NCI-H82 treated with DMSO at 0.1 percent for 48 hours (cell line): ENCODE measurements at regions not wholly inside any gene's neighbourhood (a gene's known extent, or its start where the extent isn't known, plus 50 kb on each side); places are given as distances from the start of the nearest gene placed in this dataset.
"Not testable (repeated sequence)": the region's sequence is repeated elsewhere in the genome, so short reads cannot be mapped to it uniquely, and the experiment has no call there.

ENCODE experiments used
- DNase-seq: peaks from one replicate; lab custom pipeline; 2025; ENCODE audit not compliant: unreplicated experiment; lab: John Stamatoyannopoulos, UW

DNA sequence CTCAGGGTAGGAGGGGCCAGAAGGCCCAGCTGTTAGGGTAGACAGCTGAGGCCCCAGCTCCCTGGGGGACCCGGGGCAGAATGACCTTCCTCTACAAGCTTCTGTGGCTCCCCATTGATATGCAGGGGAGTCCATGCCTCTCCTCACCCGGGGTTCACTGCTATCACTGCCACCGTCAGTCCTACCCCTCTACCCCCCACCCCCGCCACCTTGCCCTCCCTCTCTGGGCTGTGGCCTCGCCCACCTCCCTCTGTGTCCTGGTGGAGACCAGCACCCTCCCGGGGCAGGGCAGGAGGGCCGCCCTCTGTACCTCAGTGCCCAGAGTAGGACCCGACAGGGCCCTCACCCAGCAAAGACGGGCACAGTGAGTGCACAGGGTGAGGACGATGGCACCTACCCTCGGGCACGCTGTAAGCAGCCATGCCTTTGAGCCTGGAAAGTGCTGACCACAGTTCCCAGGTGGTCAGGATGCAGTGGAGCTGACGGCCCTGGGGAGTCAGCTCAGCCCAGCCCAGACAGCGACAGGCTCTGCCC is 88.4 kb upstream of the SFSWAP start:
- no peak for DNase-seq

DNA sequence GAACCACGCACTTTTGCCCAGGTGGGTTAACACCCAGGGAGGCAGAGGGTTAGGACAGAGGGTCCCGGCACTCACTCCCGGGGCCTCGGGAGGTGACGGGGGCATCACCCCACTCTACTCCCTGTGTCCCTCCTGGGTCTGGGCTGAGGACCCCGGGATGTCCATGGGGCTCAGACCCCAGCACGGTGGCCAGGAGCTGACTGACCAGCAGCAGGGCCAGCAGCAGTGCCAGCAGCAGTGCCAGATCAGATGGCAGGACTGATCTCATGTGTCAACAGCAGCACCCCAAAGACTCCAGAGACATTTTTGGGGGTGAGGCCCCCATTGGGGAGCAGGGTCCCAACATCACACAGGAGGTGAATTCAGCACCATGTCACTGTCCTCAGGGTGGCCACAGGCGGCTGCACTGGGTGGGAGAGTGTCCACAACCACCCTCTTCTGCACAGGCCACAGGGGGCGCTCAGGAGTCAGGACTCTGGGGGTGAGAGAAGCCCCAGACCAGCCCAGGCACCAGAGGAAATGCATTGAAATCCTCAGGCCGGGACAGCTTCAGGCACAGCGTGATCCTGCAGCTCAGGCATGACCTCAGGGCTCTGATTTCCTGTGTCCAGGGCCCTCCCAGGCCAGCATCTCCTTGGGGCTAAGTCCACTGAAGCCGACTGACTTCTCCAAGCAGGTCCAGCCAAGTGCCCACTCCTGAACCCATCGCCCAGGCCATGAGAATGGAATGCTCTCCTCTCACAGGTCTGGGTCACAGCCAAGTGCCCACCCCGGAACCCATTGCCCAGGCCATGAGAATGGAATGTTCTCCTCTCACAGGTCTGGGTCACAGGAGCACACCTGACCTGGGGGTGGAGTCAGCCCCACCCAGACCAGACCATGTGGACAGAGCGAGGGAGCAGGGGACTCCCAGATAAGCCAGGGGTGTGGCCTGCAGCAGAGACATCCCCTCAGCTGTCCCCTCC is 87.2 kb upstream of the SFSWAP start:
- not testable (repeated sequence) for DNase-seq

DNA sequence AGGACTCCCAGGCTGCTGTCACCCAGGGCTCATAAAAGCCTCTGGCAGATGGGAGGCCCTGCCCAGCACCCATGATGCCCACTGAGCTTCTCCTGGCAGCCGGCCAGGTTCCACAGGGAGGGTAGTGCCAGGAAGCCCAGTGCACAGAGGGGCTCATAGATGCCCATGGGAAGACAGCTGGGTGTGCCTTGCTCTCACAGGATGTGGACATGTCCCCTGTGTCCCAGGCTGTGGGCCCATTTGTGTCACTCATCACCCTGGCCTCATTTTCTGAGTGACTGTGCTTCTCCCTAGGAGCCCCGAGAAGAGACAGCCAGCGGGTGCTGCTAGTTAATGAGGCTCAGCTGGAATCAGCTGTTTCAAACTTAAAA is 86.5 kb upstream of the SFSWAP start:
- not testable (repeated sequence) for DNase-seq

DNA sequence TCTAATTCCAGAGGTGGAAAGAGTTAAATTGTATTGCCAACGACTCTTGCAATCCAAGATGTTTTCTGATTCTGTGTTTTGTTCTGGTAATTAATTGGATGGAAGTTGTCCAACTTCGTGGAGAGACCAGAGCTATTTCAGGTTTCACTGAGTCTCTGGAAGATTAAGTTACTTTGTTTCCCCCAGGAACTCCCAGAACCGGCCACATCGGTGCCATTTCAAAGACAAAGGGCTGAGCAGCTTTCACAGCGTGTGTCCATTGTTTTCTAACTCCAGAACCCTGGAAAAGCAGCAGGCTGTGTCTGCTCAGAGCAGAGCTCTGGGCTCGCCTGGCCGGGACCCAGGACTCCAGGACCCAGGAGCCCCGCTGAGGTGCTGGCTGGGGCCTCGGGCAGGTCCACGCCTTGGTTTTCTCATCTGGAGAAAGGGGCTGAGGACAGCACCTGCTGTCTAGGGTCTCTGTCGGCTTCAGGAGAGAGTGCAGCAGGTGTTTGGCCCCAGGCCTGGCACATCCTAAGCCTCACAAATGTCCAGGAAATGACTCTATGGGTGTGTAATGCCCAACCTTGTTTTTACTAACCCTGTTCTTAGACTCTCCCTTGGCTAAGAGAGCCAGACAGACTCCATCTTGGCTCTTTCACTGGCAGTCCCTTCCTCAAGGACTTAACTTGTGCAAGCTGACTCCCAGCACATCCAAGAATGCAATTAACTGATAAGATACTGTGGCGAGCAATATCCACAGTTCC is 86.0 kb upstream of the SFSWAP start:
- not testable (repeated sequence) for DNase-seq

DNA sequence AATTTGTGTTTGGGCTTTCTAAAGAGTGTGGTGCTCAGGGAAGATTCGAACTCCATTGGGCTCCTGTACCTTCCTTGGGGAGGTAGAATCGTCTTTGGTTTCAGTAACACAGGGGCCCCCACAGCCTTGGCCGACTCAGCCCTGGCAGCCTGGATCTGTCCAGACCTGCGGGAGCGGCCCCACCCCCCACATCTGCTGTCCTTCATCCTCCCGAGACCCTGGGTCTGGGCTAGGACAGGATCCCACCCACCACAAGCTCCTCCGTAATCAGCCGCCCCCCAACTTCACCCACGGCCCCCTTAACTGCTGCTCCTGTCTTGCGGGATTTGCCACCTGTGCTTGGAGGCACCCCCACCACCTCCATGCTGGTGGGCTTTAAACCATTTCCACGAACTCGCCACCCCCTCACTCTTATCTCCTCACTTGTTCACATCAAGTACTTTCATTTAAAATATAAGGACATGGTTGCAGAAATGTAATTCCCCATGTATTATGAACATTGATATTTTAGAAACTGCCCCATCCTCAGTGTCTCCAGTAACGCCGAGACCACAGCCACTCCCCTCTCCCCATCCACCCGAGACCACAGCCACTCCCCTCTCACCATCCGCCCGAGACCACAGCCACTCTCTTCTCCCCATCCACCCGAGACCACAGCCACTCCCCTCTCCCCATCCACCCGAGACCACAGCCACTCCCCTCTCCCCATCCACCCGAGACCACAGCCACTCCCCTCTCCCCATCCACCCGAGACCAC is 84.7 kb upstream of the SFSWAP start:
- DNase-seq, result not testable (repeated sequence)

DNA sequence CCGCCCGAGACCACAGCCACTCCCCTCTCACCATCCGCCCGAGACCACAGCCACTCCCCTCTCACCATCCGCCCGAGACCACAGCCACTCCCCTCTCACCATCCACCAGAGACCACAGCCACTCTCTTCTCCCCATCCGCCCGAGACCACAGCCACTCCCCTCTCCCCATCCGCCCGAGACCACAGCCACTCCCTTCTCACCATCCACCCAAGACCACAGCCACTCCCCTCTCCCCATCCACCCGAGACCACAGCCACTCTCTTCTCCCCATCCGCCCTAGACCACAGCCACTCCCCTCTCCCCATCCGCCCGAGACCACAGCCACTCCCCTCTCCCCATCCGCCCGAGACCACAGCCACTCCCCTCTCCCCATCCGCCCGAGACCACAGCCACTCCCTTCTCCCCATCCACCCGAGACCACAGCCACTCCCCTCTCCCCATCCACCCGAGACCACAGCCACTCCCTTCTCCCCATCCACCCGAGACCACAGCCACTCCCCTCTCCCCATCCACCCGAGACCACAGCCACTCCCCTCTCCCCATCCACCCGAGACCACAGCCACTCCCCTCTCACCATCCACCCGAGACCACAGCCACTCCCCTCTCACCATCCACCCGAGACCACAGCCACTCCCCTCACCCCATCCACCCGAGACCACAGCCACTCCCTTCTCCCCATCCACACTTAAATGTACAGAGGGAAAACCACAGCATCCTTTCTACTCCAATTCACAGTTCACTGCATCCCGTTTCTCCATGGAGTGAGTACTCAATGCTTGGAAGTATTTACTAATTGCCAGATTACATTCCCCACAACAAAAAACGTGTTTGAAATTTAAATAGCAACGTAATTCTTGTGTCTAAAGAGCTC is 83.5 kb upstream of the SFSWAP start:
- not testable (repeated sequence) for DNase-seq

DNA sequence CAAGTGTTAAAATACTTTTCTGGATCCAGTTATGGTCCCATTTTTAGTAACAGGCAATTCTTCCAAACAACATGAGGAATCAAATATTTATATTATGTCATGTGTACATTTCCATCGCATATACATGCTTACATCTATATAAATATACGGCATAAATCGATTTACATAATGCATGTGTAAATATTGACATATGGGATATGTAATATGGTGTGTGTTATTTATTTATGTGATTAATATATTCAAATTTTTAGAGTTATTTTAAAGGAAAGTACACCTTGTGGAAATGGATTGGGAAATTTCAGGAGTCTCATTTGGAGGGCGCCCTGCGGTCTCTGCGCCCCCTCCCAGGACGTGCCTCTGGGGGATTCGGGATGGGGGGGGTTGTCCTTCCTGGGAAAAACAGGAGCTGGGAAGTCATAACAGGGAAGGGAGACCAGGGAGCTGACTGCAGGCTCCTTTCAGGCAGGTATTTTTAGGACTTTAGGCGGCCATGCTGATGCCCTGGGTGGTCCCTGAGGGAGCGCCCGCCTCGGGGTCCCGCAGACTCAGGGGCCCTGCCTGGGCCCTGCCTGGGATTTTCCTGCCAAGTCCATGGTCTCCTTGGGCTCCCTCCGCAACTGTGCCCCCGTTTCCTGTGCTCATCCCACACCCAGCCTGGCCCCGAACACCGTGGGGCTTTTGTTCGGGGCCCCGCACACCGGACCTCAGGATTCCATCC is 82.7 kb upstream of the SFSWAP start:
- no peak for DNase-seq

DNA sequence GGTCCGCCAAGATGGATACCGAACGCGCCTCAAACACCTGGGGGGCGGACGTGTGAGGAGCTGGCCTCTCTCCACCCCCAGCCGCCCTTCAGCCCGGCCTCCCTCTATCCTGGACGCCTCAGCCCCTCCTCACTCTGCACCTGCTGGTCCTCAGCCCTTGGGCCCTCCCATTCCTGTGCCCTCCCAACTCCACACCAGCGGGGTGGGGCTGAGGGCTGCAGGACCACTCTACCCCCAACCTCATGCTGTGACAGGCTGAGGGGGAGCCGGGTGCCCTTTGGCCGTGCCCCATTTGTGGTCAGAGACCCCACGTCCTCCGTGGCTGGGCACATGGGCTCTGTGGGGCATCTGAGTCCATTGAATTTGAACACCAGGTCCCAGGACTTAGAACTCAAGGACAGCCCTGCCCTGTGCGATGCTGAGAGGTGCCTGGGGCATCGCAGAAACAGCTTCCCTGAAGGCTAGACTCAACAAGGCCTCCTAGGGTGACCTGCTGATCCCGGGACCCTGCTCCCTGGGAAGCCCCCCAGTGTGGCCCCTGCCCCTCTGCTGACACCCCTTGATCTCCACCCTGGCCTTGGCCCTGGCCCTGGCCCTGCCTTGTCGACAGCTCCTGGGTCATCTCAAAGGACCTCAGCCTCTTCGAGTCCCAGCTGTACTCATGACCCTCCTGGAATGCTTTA is 82.0 kb upstream of the SFSWAP start:
- no peak for DNase-seq

DNA sequence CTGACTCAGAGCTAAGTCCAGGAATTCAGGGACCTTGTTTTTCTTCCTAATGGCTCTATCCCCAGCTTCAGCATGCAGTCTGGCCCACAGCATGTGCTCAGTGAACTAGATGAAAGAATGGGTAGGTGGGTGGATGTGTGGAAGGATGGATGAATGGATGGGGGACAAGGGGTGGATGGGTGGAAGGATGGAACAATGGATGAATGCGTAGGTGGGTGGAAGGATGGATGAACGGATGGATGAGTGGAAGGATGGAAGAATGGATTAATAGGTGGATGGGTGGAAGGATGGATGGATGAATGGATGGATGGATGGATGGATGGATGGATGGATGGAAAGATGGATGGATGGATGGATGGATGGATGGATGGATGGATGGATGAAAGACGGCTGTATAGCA is 79.7 kb upstream of the SFSWAP start:
- no peak for DNase-seq

DNA sequence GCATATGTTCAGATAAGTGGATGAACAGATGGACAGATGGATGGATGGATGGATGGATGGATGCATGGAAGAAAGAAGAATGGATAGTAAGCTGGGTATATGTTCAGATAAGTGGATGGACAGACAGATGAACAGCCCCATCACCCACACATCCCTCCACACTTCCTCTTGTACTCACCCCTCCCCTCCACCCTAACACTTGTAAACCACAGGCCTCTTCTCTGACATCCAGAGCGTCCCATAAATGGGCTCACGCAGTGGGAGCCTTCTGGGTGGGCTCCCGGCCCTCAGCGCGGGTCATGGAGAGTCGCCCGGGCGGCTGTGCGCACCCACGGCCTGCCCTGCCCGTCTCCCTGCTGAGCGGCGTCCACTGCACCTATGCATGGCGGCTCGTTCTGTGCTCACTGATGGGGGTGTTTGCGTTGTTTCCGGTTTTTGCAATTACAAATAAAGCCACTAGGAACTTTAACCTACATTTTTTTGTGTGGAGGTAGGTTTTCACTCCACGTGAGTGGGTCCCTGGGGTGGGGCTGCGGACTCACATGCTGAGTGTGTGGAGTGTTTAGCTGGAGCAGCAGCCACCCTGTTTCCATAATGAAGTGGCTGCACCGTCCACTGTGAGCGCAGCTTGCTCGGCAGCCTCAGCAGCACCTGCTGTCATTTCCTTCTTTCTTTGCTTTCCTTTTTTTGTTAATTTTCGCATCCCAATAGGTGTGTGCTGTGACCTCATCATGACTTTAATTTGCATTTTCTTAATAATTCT is 78.8 kb upstream of the SFSWAP start:
- DNase-seq, result not testable (repeated sequence)

DNA sequence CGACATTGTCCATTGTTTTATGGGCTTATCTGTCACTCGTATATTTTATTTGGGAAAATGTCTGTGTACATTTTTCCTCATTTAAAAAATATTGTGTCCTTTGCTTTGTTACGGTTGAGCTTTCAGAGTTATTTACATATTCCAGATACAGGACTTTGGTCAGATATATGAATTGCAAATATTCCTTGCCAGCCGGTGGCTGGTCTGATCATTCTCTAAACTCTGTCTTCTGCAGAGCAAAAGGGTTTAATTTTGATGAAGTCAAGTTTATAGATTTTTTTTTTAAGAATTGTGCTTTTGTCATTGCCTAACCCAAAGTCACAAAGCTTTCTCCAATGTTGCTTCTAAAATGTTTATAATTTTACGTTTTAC is 78.3 kb upstream of the SFSWAP start:
- not testable (repeated sequence) for DNase-seq

DNA sequence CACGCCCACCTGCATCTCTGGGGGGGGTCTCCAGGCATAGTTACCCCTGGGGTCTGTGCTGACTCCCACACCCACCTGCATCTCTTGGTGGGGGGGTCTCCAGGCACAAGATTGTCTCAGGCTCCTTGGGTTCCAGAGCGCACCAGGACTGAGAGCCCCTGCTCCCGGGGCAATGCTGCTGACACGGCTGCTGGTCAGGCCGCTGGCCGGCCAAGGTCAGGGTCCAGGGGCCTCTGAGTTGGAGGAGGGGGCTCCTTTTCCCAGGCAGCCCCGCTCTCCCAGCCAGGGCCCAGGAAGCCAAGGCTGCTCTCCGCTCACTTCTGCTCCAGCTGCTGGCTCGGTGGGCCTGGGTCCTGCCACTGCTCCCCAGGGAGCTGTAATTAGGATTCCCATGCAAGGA is 77.3 kb upstream of the SFSWAP start:
- not testable (repeated sequence) for DNase-seq

DNA sequence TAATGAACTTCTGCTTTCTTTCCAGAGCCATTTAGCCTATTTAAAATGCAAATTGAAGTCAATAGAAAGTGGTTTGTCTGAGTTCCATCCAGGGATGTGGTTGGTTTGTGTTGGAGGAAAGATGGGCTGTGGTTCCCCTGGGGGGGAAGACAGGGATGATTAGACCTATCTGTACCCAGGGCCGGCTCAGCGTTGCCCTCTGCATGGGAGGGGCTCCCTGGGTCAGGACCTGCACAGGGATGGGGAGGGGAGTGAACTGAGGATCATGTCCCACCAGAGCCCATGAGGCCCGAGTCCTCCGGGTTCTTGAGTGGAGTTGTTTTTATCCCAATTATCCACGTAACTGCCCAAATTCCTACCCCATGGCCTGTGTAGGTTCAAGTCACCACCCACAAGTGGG is 76.9 kb upstream of the SFSWAP start:
- DNase-seq, result no peak

DNA sequence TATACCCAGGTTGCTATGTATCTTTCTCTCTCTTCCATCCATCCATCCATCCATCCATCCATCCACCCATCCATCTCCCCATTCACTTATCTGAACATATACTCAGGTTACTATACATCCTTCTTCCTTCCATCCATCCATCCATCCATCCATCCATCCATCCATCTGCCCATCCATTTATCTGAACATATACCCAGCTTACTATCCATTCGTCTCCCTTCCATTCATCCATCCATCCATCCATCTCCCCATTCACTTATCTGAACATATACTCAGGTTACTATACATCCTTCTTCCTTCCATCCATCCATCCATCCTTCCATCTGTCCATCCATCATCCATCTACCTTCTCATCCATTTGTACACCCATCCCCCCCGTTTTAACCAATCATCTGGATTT is 75.9 kb upstream of the SFSWAP start:
- DNase-seq, result not testable (repeated sequence)

DNA sequence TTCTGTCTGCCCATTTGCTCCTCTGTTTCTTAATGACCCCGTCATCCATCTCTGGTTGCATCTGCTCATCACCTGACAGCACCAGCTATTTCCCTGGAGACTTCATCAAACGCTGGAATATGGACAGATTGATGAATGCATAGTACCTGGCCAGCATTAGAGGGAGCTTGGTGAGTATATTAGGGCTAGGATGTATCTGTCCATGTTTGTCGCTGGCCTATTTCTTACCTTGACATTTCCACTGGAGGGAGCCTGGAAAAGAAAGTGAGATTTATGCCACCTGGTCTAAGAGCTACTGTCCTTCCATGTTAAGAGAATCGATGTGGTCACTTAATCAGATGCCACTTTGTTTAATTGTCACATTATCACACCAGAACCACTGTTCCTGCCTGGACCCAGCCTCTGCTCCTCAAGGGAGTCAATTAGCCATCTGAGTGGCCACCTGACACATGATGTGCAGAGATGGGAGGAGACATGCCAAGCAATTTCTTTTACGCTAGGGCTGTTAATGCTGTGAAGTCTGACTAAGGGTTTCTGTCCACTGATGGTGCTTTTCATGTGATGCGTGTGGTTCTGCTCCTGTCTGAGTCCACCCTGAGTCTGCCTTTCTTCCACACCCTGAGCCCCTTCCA is 75.3 kb upstream of the SFSWAP start:
- DNase-seq, result no peak

DNA sequence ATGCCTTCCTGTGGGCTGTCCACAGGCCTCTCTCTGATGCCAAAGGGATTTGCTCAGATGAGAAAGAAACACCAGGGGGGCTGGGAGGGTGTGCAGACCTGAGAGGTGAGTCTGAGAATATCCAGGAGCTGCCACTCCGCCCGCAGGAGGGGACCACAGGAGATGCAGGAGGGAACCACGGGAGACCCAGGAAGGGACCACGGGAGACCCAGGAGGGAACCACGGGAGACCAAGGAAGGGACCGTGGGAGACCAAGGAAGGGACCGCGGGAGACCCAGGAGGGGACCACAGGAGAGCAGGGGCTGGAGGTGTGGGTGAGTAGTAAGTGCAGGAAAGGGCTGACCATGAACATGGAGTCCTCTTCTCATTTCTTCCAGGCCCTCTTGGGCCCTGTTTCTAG is 74.6 kb upstream of the SFSWAP start:
- no peak for DNase-seq

DNA sequence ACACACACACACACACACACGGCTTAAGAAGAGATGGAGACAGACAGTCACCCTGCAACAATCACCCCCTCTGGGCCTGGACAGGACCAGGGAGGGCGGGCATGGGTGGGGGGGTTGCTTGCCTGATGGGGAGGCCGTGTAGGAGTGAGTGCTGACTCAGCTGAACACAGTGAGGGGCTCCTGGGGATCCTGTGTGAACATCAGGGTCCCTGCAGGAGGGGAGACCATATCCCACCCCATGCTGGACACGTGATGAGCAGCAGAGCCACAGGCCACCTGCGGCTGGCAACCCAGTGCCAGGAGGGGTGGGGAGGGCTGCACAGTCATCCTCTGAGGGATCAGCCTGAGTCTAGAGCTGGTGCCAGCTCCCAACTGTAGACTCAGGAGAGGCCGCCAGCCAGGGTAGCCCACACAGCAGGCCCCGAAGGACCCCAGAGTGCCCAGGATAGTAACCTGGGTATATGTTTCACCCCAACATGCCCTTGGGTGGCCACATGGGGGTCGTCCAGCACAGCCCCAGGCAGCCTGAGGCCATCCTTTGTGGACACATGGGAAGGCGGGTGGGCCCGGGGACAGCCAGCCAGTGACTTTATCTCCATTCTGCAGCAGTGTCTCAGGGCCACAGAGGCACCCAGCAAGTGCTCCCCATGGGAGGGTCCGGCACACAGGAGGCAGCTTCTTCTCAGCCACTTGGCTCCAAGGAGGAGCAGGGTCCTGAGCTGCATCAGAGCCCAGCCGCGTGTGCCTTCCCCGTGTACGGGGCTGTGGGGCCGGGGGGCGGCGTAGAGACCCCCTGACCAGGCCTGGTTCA is 73.7 kb upstream of the SFSWAP start:
- DNase-seq, result no peak
